Ureter (tissue), 1 donor: ENCODE measurements at regions not wholly inside any gene's neighbourhood (a gene's known extent, or its start where the extent isn't known, plus 50 kb on each side); places are given as distances from the start of the nearest gene placed in this dataset.

Experiments used
- DNase-seq: peaks from one replicate; pipeline ENCODE4 v3.0.0-alpha.2; 2020; ENCODE audit warnings: low spot score
- donor health status: DM: yes; HTN: yes; CAD: no.

GRCh38 chr4:152269448-152270191 is 266.3 kb downstream of the FBXW7 start:
- DNase-seq, result no peak

- DNase-seq, result no peak
These were observed 268.1 kb downstream of the FBXW7 start for GRCh38 chr4:152267811-152268210.

- no peak for DNase-seq
These were observed 268.9 kb downstream of the FBXW7 start for GRCh38 chr4:152266831-152267480.

GRCh38 chr4:152265149-152265621 is 270.7 kb downstream of the FBXW7 start:
- DNase-seq, result no peak

GRCh38 chr4:152264106-152264505 is 271.8 kb downstream of the FBXW7 start:
- no peak for DNase-seq

GRCh38 chr4:152259866-152260265 is 276.0 kb downstream of the FBXW7 start:
- no peak for DNase-seq

- no peak for DNase-seq
These were observed 276.8 kb downstream of the FBXW7 start for GRCh38 chr4:152258804-152259708.

- DNase-seq, result no peak
These were observed 277.5 kb downstream of the FBXW7 start for GRCh38 chr4:152258391-152258790.

GRCh38 chr4:152257601-152258066 is 278.3 kb downstream of the FBXW7 start:
- DNase-seq, result no peak

GRCh38 chr4:152256996-152257395 is 278.9 kb downstream of the FBXW7 start:
- no peak for DNase-seq

GRCh38 chr4:152255437-152255836 is 280.5 kb downstream of the FBXW7 start:
- DNase-seq, result no peak

- no peak for DNase-seq
These were observed 287.5 kb downstream of the FBXW7 start for GRCh38 chr4:152248347-152248746.

GRCh38 chr4:152247271-152247975 is 288.5 kb downstream of the FBXW7 start:
- no peak for DNase-seq

GRCh38 chr4:152246659-152247058 is 289.2 kb downstream of the FBXW7 start:
- no peak for DNase-seq

GRCh38 chr4:152245680-152246079 is 290.2 kb downstream of the FBXW7 start:
- no peak for DNase-seq

- DNase-seq, result no peak
These were observed 291.2 kb downstream of the FBXW7 start for GRCh38 chr4:152244659-152245058.

- no peak for DNase-seq
These were observed 291.8 kb downstream of the FBXW7 start for GRCh38 chr4:152243896-152244595.

- DNase-seq, result no peak
These were observed 292.7 kb downstream of the FBXW7 start for GRCh38 chr4:152243206-152243605.

GRCh38 chr4:152240232-152240631 is 295.7 kb downstream of the FBXW7 start:
- no peak for DNase-seq

- DNase-seq, result no peak
These were observed 296.7 kb downstream of the FBXW7 start for GRCh38 chr4:152239216-152239615.

GRCh38 chr4:152236519-152237056 is 299.3 kb downstream of the FBXW7 start:
- DNase-seq, result no peak
